Stimulated activated CD4-positive, alpha-beta T cell treated with anti-CD3 and anti-CD28 coated beads, TNF-alpha, amount 100 ng/mL, for 24 hours (primary cell): ENCODE measurements at regions not wholly inside any gene's neighbourhood (a gene's known extent, or its start where the extent isn't known, plus 50 kb on each side); places are given as distances from the start of the nearest gene placed in this dataset.
A peak's percentile ranks its signal among the peaks of the same experiment; 100 is the strongest.
"Not testable (repeated sequence)": the region's sequence is repeated elsewhere in the genome, so short reads cannot be mapped to it uniquely, and the experiment has no call there.

ENCODE experiments used
- DNase-seq, 3 experiments: peaks; one replicate each; pipeline ENCODE4 v3.0.0-alpha.2; 2020; ENCODE audit warnings: low read depth in 3 of 3

GRCh38 chr6:14875481-14876063 lies 370.3 kb upstream of the JARID2 start:
- DNase-seq: peak in 1 of 3 experiments; percentile 35

- peak in 1 of 3 experiments; percentile 21 for DNase-seq
Observed at GRCh38 chr6:14876778-14877613, 368.9 kb upstream of the JARID2 start.

- DNase-seq: no peak
Observed at GRCh38 chr6:14877758-14878157, 368.1 kb upstream of the JARID2 start.

GRCh38 chr6:14880052-14880451 lies 365.8 kb upstream of the JARID2 start:
- no peak for DNase-seq

GRCh38 chr6:14880677-14881076 lies 365.2 kb upstream of the JARID2 start:
- DNase-seq: no peak

GRCh38 chr6:14881398-14881797 lies 364.5 kb upstream of the JARID2 start:
- DNase-seq: no peak

GRCh38 chr6:14882394-14883026 lies 363.4 kb upstream of the JARID2 start:
- DNase-seq: no peak

GRCh38 chr6:14883921-14884320 lies 361.9 kb upstream of the JARID2 start:
- no peak for DNase-seq

- no peak for DNase-seq
Observed at GRCh38 chr6:14885498-14885897, 360.4 kb upstream of the JARID2 start.

GRCh38 chr6:14887181-14887580 lies 358.7 kb upstream of the JARID2 start:
- no peak for DNase-seq

GRCh38 chr6:14887986-14888574 lies 357.8 kb upstream of the JARID2 start:
- no peak for DNase-seq

GRCh38 chr6:14888575-14889000 lies 357.3 kb upstream of the JARID2 start:
- no peak for DNase-seq

- DNase-seq: no peak
Observed at GRCh38 chr6:14889188-14889587, 356.7 kb upstream of the JARID2 start.

- DNase-seq: no peak
Observed at GRCh38 chr6:14889611-14890593, 356.0 kb upstream of the JARID2 start.

GRCh38 chr6:14891820-14892375 lies 354.0 kb upstream of the JARID2 start:
- DNase-seq: not testable (repeated sequence)

- no peak for DNase-seq
Observed at GRCh38 chr6:14894105-14894504, 351.8 kb upstream of the JARID2 start.

GRCh38 chr6:14896475-14896874 lies 349.4 kb upstream of the JARID2 start:
- no peak for DNase-seq

GRCh38 chr6:14897831-14898230 lies 348.0 kb upstream of the JARID2 start:
- no peak for DNase-seq

GRCh38 chr6:14899441-14899840 lies 346.4 kb upstream of the JARID2 start:
- not testable (repeated sequence) for DNase-seq

- no peak for DNase-seq
Observed at GRCh38 chr6:14900919-14901318, 344.9 kb upstream of the JARID2 start.
